Hematopoietic multipotent progenitor cell treated with erythropoietin and hydrocortisone succinate and interleukin-3 and kit ligand, for 17 days (in vitro differentiated cells): ENCODE measurements at regions not wholly inside any gene's neighbourhood (a gene's known extent, or its start where the extent isn't known, plus 50 kb on each side); places are given as distances from the start of the nearest gene placed in this dataset.

Source experiments
- DNase-seq: peaks from one replicate; pipeline ENCODE4 v3.0.0-alpha.2; 2015; ENCODE audit warnings: low spot score

DNA sequence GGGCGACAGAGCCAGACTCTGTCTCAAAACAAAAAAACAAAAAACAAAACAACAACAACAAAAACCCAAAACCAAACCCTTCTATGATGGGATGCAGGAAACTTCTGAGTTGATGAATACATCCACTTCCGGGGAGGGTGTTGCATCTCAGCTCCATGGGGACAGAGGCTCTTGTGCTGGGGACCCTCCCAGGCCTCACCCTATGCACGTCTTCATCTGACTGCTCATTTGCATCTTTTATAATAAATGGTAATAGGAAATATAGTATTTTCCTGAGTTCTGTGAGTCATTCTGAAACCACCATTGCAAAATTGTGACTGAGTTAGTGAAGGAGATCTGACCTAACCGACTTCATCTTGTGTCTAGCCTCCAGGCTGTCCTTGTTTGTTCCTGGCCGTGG, 109.5 kb upstream of the SLC28A3 start:
- DNase-seq = no peak

DNA sequence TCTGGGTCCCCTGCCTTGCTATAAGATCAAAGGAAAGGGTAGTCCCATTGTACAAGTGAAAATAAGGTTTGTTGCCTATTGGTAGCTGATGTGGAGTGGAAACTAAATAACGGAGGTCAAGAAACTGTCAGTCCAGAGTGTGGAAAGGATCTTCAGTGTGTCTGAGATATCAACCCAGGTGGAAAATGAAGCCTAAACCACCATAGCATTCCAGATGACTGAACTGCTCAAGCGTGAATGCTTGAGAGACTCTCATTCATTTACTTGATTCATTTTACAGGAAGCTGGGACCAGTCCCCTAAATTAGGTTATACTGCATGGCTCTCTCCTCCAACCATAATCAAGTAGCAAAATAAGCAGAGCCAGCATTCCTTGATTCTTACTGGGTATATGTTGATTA, 116.0 kb upstream of the SLC28A3 start:
- DNase-seq = no peak

DNA sequence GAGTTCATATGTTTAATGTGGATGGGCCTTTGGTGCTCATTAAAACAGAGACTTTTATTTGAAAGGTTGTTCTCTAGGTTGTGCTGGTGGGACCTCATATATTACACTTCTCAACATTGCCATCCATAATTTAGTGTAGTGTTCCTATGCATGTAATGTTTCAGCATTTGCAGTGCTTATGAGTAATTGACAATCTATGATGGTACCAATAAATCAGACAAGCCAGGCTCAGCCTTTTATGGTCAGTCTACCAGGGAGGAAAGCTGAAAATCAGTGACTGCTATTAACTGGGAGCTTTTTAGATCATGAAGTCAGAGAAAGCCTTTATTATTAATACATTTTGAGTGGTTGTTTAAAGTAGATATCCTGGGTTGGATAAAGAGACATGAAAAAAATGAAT, 120.1 kb upstream of the SLC28A3 start:
- no peak for DNase-seq

DNA sequence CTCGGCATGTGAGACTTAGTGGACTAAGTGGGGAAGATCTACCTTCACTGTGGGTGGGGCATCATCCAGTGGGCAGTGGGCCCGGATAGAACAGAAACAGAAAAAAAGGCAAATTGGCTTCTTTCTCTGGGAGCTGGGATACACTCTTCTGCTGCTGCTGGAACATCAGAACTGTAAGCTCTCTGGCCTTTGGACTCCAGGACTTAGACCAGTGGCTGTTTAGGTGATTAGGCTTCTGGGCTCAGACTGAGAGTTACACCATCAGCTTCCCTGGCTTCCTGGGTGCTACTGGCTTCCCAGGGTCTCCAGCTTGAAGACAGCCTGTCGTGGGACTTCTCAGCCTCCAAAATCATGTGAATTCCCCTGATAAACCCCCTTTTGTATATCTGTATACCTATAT, 122.7 kb upstream of the SLC28A3 start:
- no peak for DNase-seq

DNA sequence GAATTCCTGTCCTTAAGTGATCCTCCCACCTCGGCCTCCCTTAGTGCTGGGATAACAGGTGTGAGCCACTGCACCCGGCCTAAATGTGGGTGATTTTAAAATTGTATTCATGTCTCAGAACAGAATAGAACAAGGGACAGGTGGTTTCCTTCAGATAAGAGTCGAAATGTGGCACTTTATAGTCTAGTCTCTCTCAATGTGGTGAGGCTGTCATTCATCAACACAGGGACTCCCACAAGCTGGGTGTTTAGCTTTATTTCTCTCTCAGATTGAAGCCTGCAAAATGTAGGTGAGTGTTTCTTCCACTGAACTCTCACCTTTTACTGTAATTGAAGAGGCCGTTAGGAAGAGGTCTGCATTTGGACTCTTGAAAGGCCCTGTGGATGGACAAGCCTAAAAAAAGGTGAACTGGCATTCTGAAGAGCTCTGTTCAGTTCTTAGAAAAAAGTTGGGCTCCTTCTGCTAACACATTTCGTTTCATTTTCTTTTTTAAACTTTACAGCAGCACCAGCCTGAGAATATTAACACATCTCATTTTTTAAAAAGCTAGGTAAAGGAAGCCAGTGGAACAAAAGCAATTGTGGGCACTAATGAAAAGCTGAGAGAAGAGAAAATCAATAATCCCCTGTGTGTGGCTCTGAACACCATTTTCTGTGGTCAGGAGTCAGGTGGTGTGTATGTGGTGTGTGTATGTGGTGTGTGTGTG, 126.2 kb upstream of the SLC28A3 start:
- no peak for DNase-seq

DNA sequence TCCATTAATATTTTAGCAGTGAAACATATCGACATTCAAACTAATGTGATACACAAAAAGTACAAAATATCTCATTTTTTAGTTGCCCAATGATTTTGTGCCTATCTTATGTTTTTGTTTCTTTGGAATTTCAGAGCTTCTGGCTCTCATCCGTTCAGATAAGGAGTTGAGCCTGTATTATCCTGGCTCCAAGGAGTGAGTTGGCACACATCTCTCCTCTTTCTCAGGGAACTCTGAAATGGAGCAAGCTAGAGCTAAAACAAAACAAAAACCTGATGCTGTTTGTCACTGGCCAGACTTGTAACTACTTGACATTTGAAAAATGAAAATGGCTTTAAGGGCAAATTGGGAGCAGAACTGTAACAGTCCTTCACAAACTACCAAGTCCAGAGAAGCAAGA, 131.3 kb upstream of the SLC28A3 start:
- no peak for DNase-seq

DNA sequence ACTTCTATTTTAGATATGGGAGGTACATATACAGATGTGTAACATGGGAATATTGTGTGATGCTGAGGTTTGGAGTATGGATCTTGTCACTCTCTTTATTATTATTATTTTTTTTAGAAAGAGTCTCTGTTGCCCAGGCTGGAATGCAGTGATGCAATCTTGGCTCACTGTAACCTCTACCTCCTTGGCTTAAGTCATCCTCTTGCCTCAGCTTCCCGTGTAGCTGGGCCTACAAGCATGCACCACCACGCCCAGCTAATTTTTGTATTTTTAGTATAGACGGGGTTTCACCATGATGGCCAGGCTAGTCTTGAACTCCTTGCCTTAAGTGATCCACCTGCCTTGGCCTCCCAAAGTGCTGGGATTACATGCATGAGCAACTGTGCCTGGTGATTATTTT, 138.4 kb upstream of the SLC28A3 start:
- DNase-seq = no peak

- DNase-seq = no peak
Observed at GRCh38 chr9:84480071-84480470, 139.5 kb upstream of the SLC28A3 start.

DNA sequence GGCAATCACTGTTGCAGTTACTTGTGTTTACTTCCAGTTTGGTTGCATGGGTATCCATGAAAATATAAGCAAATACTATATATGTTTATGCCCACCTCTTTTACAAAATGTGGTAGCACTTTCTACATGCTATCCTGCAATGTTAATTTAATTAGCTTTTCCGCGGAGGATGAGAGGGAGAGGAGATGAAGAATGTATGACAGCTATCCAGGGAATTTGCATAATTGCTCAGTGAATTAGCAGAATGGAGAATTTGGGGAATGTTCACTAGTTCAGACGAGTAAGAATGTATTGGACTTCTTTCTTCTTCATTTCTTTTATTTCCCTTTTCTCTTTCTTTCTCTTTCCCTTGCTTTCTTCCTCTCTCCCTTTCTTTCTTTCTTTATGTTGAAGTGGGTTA, 140.7 kb upstream of the SLC28A3 start:
- no peak for DNase-seq

- no peak for DNase-seq
Observed at GRCh38 chr9:84481636-84482218, 141.2 kb upstream of the SLC28A3 start.

DNA sequence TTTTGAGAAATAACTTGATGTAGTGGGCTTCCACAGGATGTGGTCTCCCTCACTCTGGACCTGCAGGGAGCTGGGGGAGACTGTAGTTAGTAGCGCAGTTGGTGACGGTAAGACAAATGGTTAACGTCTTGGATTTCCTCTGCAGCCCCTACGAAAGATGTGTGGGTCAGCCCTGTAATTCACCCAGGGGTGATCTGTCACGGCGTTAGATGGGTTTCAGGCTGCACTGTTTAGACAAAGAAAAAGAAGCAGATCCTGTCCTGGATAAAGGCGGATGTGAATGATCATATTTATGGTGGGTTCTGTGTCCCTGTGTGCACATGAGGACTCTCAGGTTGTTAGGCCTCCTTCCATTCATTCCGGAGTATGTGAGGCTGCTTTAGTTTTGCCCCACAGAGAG, 142.0 kb upstream of the SLC28A3 start:
- no peak for DNase-seq

DNA sequence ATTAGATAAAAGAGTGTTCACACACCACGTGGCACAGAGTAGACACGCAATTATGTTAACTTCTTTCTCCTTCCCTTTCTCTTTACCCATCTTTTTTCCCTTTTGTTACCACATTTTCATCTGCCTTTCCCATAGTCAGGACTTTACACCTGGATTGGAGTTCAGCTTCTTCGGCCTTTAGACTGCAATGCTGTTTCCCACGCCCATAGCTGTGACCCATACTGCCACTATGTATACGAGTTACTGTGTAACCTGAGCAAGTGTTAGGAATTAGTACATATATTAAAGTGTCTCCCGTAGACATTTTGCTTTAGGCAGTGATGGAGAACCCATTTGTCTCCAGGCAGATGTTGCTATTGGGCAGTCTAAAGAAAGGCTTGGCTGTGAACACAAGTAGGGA, 143.6 kb upstream of the SLC28A3 start:
- DNase-seq = no peak

- no peak for DNase-seq
Observed at GRCh38 chr9:84485539-84485938, 145.0 kb upstream of the SLC28A3 start.

- DNase-seq = no peak
Observed at GRCh38 chr9:84486663-84487062, 146.1 kb upstream of the SLC28A3 start.

GRCh38 chr9:84490206-84490841, 149.8 kb upstream of the SLC28A3 start:
- no peak for DNase-seq

DNA sequence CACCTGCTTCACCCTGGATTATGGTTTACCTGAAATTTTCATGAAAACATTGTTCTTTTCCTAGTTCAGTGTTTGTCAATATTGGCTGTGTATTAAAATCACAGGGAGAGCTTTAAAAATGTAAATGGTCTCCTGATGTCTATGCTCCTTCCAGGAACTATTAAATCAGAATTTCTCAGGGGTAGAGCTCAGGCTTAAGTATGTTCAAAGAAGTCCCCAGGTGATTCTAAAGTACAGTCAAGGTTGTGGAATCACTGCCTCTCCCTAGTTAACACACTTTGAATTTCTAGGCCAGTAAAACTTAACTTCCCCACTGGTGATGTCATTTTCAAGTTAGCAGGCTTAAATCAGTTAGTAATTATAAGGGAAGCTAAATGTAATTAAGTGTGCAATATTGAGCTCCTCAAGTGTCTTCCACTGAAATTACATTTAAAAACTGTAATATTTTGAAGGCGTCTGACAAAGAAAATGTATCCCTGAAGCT, 150.3 kb upstream of the SLC28A3 start:
- DNase-seq = no peak

- DNase-seq = no peak
Observed at GRCh38 chr9:84492366-84493159, 152.0 kb upstream of the SLC28A3 start.

DNA sequence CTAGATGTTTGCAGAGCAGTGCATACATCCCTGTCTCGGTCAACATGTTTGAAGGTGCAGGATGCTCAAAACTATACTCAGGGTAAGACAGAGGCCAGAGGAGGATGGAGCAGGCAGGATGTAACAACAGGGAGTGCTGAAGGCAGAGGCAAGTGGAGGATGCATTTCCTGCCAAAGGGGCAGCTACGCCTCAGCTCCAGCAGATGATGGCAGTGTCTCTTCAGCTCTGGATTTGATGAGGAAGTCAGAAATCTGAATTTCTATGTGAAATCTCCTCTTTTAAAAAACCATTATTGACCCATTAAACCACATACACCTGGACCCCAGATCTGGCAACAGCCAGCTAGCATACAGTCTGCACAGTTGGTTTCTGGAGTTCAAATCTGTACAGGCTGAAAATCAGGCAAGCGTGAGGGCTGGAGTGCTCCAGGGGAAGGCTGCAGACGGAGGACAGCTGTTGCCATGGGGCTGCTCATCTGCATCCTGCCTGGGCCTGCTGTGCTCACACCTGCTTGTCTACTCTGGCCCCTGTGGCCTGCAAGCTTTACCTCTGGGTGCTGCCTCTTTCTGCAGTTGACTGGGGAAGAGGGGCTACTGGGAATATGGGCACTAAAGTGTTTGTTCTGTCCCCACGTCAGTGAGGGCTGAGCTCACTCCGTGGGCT, 152.9 kb upstream of the SLC28A3 start:
- DNase-seq = no peak

- no peak for DNase-seq
Observed at GRCh38 chr9:84499969-84500582, 159.5 kb upstream of the SLC28A3 start.

- no peak for DNase-seq
Observed at GRCh38 chr9:84500826-84501225, 160.3 kb upstream of the SLC28A3 start.

DNA sequence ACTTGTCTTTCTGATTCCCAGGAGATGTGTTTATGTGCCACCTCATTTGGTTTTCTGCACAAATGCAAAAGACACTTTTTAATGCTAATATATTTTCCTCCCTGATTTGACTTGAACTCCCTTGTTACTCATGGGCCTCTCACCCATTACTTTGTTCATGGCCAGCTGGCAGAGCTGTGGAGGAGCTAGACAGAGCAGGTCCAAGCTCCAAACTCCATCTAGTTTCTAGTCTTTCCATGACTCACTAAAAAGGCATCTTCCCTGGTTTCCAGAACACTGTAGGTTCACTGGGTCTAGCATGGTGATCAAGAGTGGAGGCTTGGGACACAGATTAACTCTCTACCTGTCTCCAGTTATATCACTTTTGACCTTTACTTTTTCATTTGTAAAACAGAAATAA, 161.0 kb upstream of the SLC28A3 start:
- DNase-seq = no peak

DNA sequence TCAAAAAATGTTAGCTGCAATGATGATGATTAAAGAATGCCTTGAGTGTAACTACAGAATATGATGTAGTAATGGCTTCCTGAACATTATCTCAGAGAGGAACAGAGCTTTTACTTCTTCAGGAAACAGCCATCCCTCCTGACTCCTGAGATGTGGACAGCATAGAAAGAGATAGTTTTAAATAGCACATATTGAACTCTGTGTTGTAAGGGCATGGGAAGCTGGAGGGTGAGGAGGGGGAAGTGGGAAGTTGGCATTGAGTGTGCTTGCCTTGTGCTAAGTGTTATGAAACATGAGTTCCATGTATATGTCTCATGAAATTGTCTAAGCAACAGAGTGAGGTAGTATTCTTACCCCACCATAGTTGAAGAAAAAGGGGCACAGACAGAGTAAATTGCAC, 161.5 kb upstream of the SLC28A3 start:
- DNase-seq = no peak
